A673 (cell line): ENCODE measurements at regions not wholly inside any gene's neighbourhood (a gene's known extent, or its start where the extent isn't known, plus 50 kb on each side); places are given as distances from the start of the nearest gene placed in this dataset.

Experiments used
- CTCF ChIP-seq: fragments of 300-800, 200-600 bp; sonication (generic); conservative IDR thresholded peaks from 2 replicates; pipeline ENCODE4 v1.5.1; 2017; ENCODE audit warnings: low read depth, mild to moderate bottlenecking, antibody characterized with exemption, low read length, moderate library complexity, mixed read lengths
- EZH2 ChIP-seq: fragments of 200-600 bp; sonication (generic); IDR thresholded peaks from 2 replicates; pipeline ENCODE4 v1.6.1; 2017; ENCODE audit warnings: borderline replicate concordance, low read depth, mild to moderate bottlenecking, mixed read lengths, antibody characterized with exemption, low read length; ENCODE audit not compliant: poor library complexity, severe bottlenecking

- TF ChIP-seq CTCF (no peak), EZH2 (no peak)
Measured at GRCh38 chr16:86074651-86075487, 175.9 kb downstream of the IRF8 start.
